IMR-90 (cell line): ENCODE measurements at regions not wholly inside any gene's neighbourhood (a gene's known extent, or its start where the extent isn't known, plus 50 kb on each side); places are given as distances from the start of the nearest gene placed in this dataset.

Experiments used
- ATAC-seq: fragments of 200-7000 bp; cut with Tn5 transposase; 2 replicates; pipeline ENCODE4 v1.9.1; 2020; ENCODE audit warnings: low read depth, mild to moderate bottlenecking, moderate library complexity
- BruUV-seq: library from RNA; stranded (reverse); fragments of 400-500 nt; replicated peaks from 2 replicates; lab custom pipeline; 2021; lab: Mats Ljungman, UMichigan
- CTCF ChIA-PET: fragments of 300-600 bp; formaldehyde crosslinking; extraction: SDS; loops from one replicate; lab custom pipeline; 2021; ENCODE audit warnings: antibody characterized with exemption; lab: Yijun Ruan, JAX
- POLR2A ChIA-PET: fragments of 300-600 bp; sonication (Branson Sonifier 250); formaldehyde crosslinking; loops from one replicate; lab custom pipeline; 2022; ENCODE audit warnings: antibody characterized with exemption; ENCODE audit not compliant: unreplicated experiment; lab: Charles Lee
- DNase-seq: peaks from one replicate; pipeline ENCODE4 v3.0.0; 2013
- H2AFZ ChIP-seq: replicated peaks from 2 replicates; pipeline ENCODE3; 2013; ENCODE audit warnings: low read length, mild to moderate bottlenecking; ENCODE audit not compliant: poor library complexity
- H2AK5ac ChIP-seq: 2 replicates; pipeline ENCODE4 v1.6.1; 2013; ENCODE audit warnings: low read depth, low read length, inconsistent platforms
- H2AK9ac ChIP-seq: replicated peaks from 2 replicates; pipeline ENCODE3; 2013; ENCODE audit warnings: mild to moderate bottlenecking, low read depth, low read length, moderate library complexity; ENCODE audit not compliant: poor library complexity
- H2BK120ac ChIP-seq: 2 replicates; pipeline ENCODE4 v1.6.1; 2013; ENCODE audit warnings: low read depth, low read length, inconsistent platforms
- H2BK15ac ChIP-seq: 3 replicates; pipeline ENCODE4 v1.6.1; 2013; ENCODE audit warnings: low read depth, low read length, inconsistent platforms
- H2BK20ac ChIP-seq: 2 replicates; pipeline ENCODE4 v1.6.1; 2013; ENCODE audit warnings: low read depth, mild to moderate bottlenecking, inconsistent platforms, low read length, moderate library complexity
- H2BK5ac ChIP-seq: 2 replicates; pipeline ENCODE4 v1.6.1; 2013; ENCODE audit warnings: mild to moderate bottlenecking, low read depth, low read length, inconsistent platforms; ENCODE audit not compliant: poor library complexity, severe bottlenecking
- H3K14ac ChIP-seq: replicated peaks from 2 replicates; pipeline ENCODE4 v1.6.1; 2013; ENCODE audit warnings: low read depth, low read length, inconsistent platforms
- H3K18ac ChIP-seq: 2 replicates; pipeline ENCODE4 v1.6.1; 2013; ENCODE audit warnings: low read depth, low read length, control low read depth
- H3K23ac ChIP-seq: 2 replicates; pipeline ENCODE4 v1.6.1; 2013; ENCODE audit warnings: low read depth, low read length, inconsistent platforms
- H3K27ac ChIP-seq: 2 replicates; pipeline ENCODE4 v1.5.1; 2013; ENCODE audit warnings: mild to moderate bottlenecking, control low read depth, low read length; ENCODE audit not compliant: insufficient read depth
- H3K27me3 ChIP-seq: 2 replicates; pipeline ENCODE4 v1.6.1; 2013; ENCODE audit warnings: low read length; ENCODE audit not compliant: control insufficient read depth, insufficient read depth
- H3K36me3 ChIP-seq: 2 replicates; pipeline ENCODE4 v1.6.1; 2013; ENCODE audit warnings: low read length, mixed read lengths; ENCODE audit not compliant: control insufficient read depth, insufficient read depth
- H3K4ac ChIP-seq: 2 replicates; pipeline ENCODE4 v1.6.1; 2013; ENCODE audit warnings: low read depth, low read length, inconsistent platforms
- H3K4me1 ChIP-seq: 2 replicates; pipeline ENCODE4 v1.6.1; 2013; ENCODE audit warnings: low read length, mixed read lengths; ENCODE audit not compliant: control insufficient read depth, insufficient read depth
- H3K4me2 ChIP-seq: 2 replicates; pipeline ENCODE4 v1.6.1; 2013; ENCODE audit warnings: low read depth, mild to moderate bottlenecking, control low read depth, low read length, moderate library complexity
- H3K4me3 ChIP-seq: 2 replicates; pipeline ENCODE4 v1.5.1; 2013; ENCODE audit warnings: low read depth, mild to moderate bottlenecking, control low read depth, low read length, moderate library complexity; ENCODE audit not compliant: insufficient read depth
- H3K56ac ChIP-seq: 2 replicates; pipeline ENCODE4 v1.6.1; 2013; ENCODE audit warnings: low read length, inconsistent platforms; ENCODE audit not compliant: insufficient read depth; ENCODE audit errors: extremely low read depth
- H3K79me1 ChIP-seq, 2 experiments: 2 replicates each; pipeline ENCODE4 v1.6.1; 2013; ENCODE audit warnings: low read length in 2 of 2, inconsistent platforms in 1 of 2, low read depth in 1 of 2
- H3K9ac ChIP-seq: 2 replicates; pipeline ENCODE4 v1.6.1; 2013; ENCODE audit warnings: low read depth, low read length, control low read depth
- H3K9me1 ChIP-seq: 2 replicates; pipeline ENCODE4 v1.6.1; 2013; ENCODE audit warnings: low read length, inconsistent platforms; ENCODE audit not compliant: insufficient read depth
- H3K9me3 ChIP-seq: 2 replicates; pipeline ENCODE4 v1.6.1; 2013; ENCODE audit warnings: low read length; ENCODE audit not compliant: control insufficient read depth, insufficient read depth
- H4K20me1 ChIP-seq: 2 replicates; pipeline ENCODE4 v1.6.1; 2013; ENCODE audit warnings: low read length, inconsistent platforms; ENCODE audit not compliant: insufficient read depth
- H4K5ac ChIP-seq: 2 replicates; pipeline ENCODE4 v1.6.1; 2013; ENCODE audit warnings: mild to moderate bottlenecking, low read depth, low read length, control low read depth
- H4K8ac ChIP-seq, 2 experiments: 2 replicates each; pipeline ENCODE4 v1.6.1; 2013; ENCODE audit warnings: low read depth in 2 of 2, low read length in 2 of 2, control low read depth in 1 of 2, inconsistent platforms in 1 of 2
- H4K91ac ChIP-seq: 2 replicates; pipeline ENCODE4 v1.6.1; 2013; ENCODE audit warnings: low read depth, low read length, inconsistent platforms; ENCODE audit not compliant: insufficient read depth
- BHLHE40 ChIP-seq: fragments of 150-350 bp; IDR thresholded peaks from 2 replicates; pipeline ENCODE4 v1.6.1; 2016; ENCODE audit warnings: mild to moderate bottlenecking, low read depth, low read length
- ELK1 ChIP-seq: fragments of 150-350 bp; IDR thresholded peaks from 2 replicates; pipeline ENCODE4 v1.6.1; 2016; ENCODE audit warnings: low read depth, mild to moderate bottlenecking, low read length, moderate library complexity, borderline replicate concordance
- MAFK ChIP-seq: IDR thresholded peaks from 2 replicates; pipeline ENCODE4 v1.6.1; 2012; ENCODE audit warnings: low read depth, low read length, improper control_type of control experiment
- MXI1 ChIP-seq: IDR thresholded peaks from 2 replicates; pipeline ENCODE4 v1.6.1; 2012; ENCODE audit warnings: low read depth, mild to moderate bottlenecking, low read length, moderate library complexity, borderline replicate concordance
- RCOR1 ChIP-seq: IDR thresholded peaks from 2 replicates; pipeline ENCODE4 v1.6.1; 2012; ENCODE audit warnings: mild to moderate bottlenecking, low read length, improper control_type of control experiment; ENCODE audit not compliant: insufficient replicate concordance
- SMC3 ChIP-seq: fragments of 150-350 bp; IDR thresholded peaks from 2 replicates; pipeline ENCODE4 v1.6.1; 2016; ENCODE audit warnings: low read depth, mild to moderate bottlenecking, antibody characterized with exemption, low read length, moderate library complexity
- WGBS, 2 experiments: methylation state at CpG; one replicate each; pipeline versions ENCODE4 v1.1.5 to v1.1.7; 2013; ENCODE audit warnings: missing lambda C conversion rate in 2 of 2; ENCODE audit not compliant: insufficient read length in 1 of 2; ENCODE audit errors: extremely low coverage in 2 of 2; 5-methylcytosine and 5-hydroxymethylcytosine counted together
- dilution Hi-C: fragments of 300-500 bp; cut with HindIII; formaldehyde crosslinking; loops from one replicate; pipeline ENCODE4 v1.14.3; 2018; ENCODE audit warnings: low sequenced_read_pairs; ENCODE audit not compliant: unreplicated experiment
- in situ Hi-C: fragments of 300-500 bp; cut with MboI; formaldehyde crosslinking; loops from 3 replicates; pipeline ENCODE4 v1.14.3; 2019; ENCODE audit warnings: low sequenced_read_pairs, inconsistent platforms, mixed read lengths
- intact Hi-C: fragments of 100-400 bp; cut with micrococcal nuclease; formaldehyde crosslinking; loops from 2 replicates; pipeline ENCODE4 v1.10.0; 2022

- dilution Hi-C loops = no loop called here
- no peak overlapping the region for H2BK15ac ChIP-seq
- H3K23ac ChIP-seq = no peak overlapping the region
- peaks cover 2% of the 10 kb centered on the region for H3K4me1 ChIP-seq
- no peaks in the 10 kb centered on the region for H3K9me3 ChIP-seq
- WGBS, 2 experiments = 80% methylated on average over 1 of the region's 3 CpGs; no CpG with 5 or more reads in 1 of the 2 experiments
- no peaks in the 10 kb centered on the region for H3K79me1 ChIP-seq
- H3K27me3 ChIP-seq = no peaks in the 10 kb centered on the region; the same call in 1 of the 2 replicates
- TF ChIP-seq RCOR1 (no peak), ELK1 (no peak), BHLHE40 (no peak), MAFK (no peak), SMC3 (no peak), MXI1 (no peak)
- no peak overlapping the region for H3K4ac ChIP-seq
- no TSS peak for BruUV-seq
- H4K5ac ChIP-seq = no peak overlapping the region
- no peak overlapping the region for H3K56ac ChIP-seq
- intact Hi-C loops = loop anchor here (5.0 kb wide), 1 partner anchor 39 kb away; no protein-coding TSS in a partner anchor
- H2BK20ac ChIP-seq = no peak overlapping the region
- H2BK5ac ChIP-seq = no peak overlapping the region
- H3K9me1 ChIP-seq = 0 out of 2 replicates have a peak, but pooled peaks cover 3% of the 10 kb centered on the region
- no peak overlapping the region for H3K4me3 ChIP-seq
- no peak overlapping the region for H2AK9ac ChIP-seq
- no peak overlapping the region for H3K14ac ChIP-seq
- H3K4me2 ChIP-seq = no peak overlapping the region
- in situ Hi-C loops = no loop called here
- no peak overlapping the region for H2BK120ac ChIP-seq
- H4K8ac ChIP-seq = no peak overlapping the region
- no peak overlapping the region for H2AK5ac ChIP-seq
- CTCF ChIA-PET = no interaction called here
- H4K20me1 ChIP-seq = no peaks in the 10 kb centered on the region
- no peak overlapping the region for H4K91ac ChIP-seq
- H3K18ac ChIP-seq = no peak overlapping the region
- H3K9ac ChIP-seq = no peak overlapping the region
- no peak overlapping the region for H3K27ac ChIP-seq
- H3K36me3 ChIP-seq = no peaks in the 10 kb centered on the region
- ATAC-seq (no peak), DNase-seq (no peak)
- POLR2A ChIA-PET = no interaction called here
- no peak overlapping the region for H2AFZ ChIP-seq
These were observed 71.1 kb upstream of the IRF2BP2 start for GRCh38 chr1:234681065-234681464.
